H1 (cell line): ENCODE measurements at regions not wholly inside any gene's neighbourhood (a gene's known extent, or its start where the extent isn't known, plus 50 kb on each side); places are given as distances from the start of the nearest gene placed in this dataset.
A peak's percentile ranks its signal among the peaks of the same experiment; 100 is the strongest.

Experiments used
- CTCF ChIA-PET: fragments of 300-600 bp; sonication (Branson Sonifier 250); formaldehyde crosslinking; loops from one replicate; lab custom pipeline; 2021; ENCODE audit not compliant: partially characterized antibody; lab: Charles Lee
- POLR2A ChIA-PET: fragments of 300-600 bp; sonication (Branson Sonifier 250); formaldehyde crosslinking; loops from one replicate; lab custom pipeline; 2021; ENCODE audit warnings: inconsistent platforms; ENCODE audit not compliant: partially characterized antibody; lab: Charles Lee
- DNase-seq, 2 experiments: peaks; one replicate each; pipeline versions ENCODE4 v3.0.0 to v3.0.0-alpha.2; 2010 to 2022; ENCODE audit warnings: low spot score in 2 of 2, low read depth in 1 of 2, mixed read lengths in 1 of 2
- FAIRE-seq: peaks from 2 replicates; lab custom pipeline; 2011; peaks lifted over from hg19 to GRCh38; lab: Jason Lieb, UNC
- H2AFZ ChIP-seq: 2 replicates; pipeline ENCODE4 v1.8.1; 2012; ENCODE audit warnings: low read length, inconsistent platforms
- H2AK5ac ChIP-seq: 2 replicates; pipeline ENCODE4 v1.6.1; 2013; ENCODE audit warnings: low read depth, low read length
- H2BK120ac ChIP-seq: replicated peaks from 2 replicates; pipeline ENCODE3; 2013; ENCODE audit warnings: low read depth, low read length, inconsistent platforms
- H2BK12ac ChIP-seq: 2 replicates; pipeline ENCODE4 v1.6.1; 2013; ENCODE audit warnings: low read depth, low read length
- H2BK15ac ChIP-seq: 2 replicates; pipeline ENCODE4 v1.6.1; 2013; ENCODE audit warnings: low read length
- H2BK20ac ChIP-seq: 2 replicates; pipeline ENCODE4 v1.6.1; 2013; ENCODE audit warnings: low read length
- H2BK5ac ChIP-seq: 2 replicates; pipeline ENCODE4 v1.6.1; 2013; ENCODE audit warnings: low read depth, low read length
- H3K14ac ChIP-seq: 2 replicates; pipeline ENCODE4 v1.6.1; 2013; ENCODE audit warnings: inconsistent platforms; ENCODE audit not compliant: insufficient read length
- H3K18ac ChIP-seq: 2 replicates; pipeline ENCODE4 v1.6.1; 2013; ENCODE audit warnings: low read length; ENCODE audit errors: extremely low read depth
- H3K23ac ChIP-seq: 2 replicates; pipeline ENCODE4 v1.6.1; 2013; ENCODE audit warnings: inconsistent platforms; ENCODE audit not compliant: insufficient read length
- H3K23me2 ChIP-seq: 2 replicates; pipeline ENCODE4 v1.6.1; 2013; ENCODE audit warnings: low read depth, low read length
- H3K27ac ChIP-seq: 2 replicates; pipeline ENCODE4 v1.6.1; 2011; ENCODE audit warnings: low read depth, low read length, inconsistent platforms
- H3K27me3 ChIP-seq, 4 experiments: replicated peaks in 1 of 4; 1 replicate in 1 of 4; 2 replicates in 3 of 4; pipeline versions ENCODE4 v1.6.1 to v1.8.1; 2011 to 2013; ENCODE audit warnings: low read length in 3 of 4, mild to moderate bottlenecking in 3 of 4, inconsistent platforms in 2 of 4, mixed read lengths in 2 of 4, moderate library complexity in 1 of 4; ENCODE audit not compliant: control insufficient read depth in 3 of 4, insufficient read depth in 3 of 4; ENCODE audit errors: extremely low read depth in 1 of 4
- H3K36me3 ChIP-seq, 4 experiments: 2 replicates each; pipeline versions ENCODE4 v1.6.1 to v1.8.1; 2011 to 2013; ENCODE audit warnings: mild to moderate bottlenecking in 4 of 4, low read length in 3 of 4, moderate library complexity in 2 of 4, control low read depth in 1 of 4, inconsistent platforms in 1 of 4; ENCODE audit not compliant: insufficient read depth in 4 of 4, control insufficient read depth in 2 of 4
- H3K4ac ChIP-seq: replicated peaks from 2 replicates; pipeline ENCODE3; 2013; ENCODE audit warnings: low read length, low read depth, mixed read lengths, inconsistent platforms; ENCODE audit not compliant: insufficient read length
- H3K4me1 ChIP-seq, 4 experiments: replicated peaks in 1 of 4; 1 replicate in 1 of 4; 2 replicates in 3 of 4; pipeline versions ENCODE4 v1.6.1 to v1.8.1; 2011 to 2013; ENCODE audit warnings: low read length in 3 of 4, inconsistent platforms in 2 of 4, mixed read lengths in 1 of 4; ENCODE audit not compliant: insufficient read depth in 4 of 4, control insufficient read depth in 3 of 4
- H3K4me2 ChIP-seq, 2 experiments: 2 replicates each; pipeline versions ENCODE4 v1.6.1 to v1.8.1; 2011 to 2013; ENCODE audit warnings: low read depth in 2 of 2, low read length in 2 of 2, control low read depth in 1 of 2, inconsistent platforms in 1 of 2, mild to moderate bottlenecking in 1 of 2; ENCODE audit not compliant: insufficient read depth in 1 of 2
- H3K4me3 ChIP-seq, 4 experiments: fragments of 200-600, 300-600 bp in 1 of 4; sonication (generic), shearing (Covaris generic), sonication (Bioruptor Twin) in 1 of 4; 2 replicates each; pipeline versions ENCODE4 v1.5.1 to v1.8.1; 2011 to 2016; ENCODE audit warnings: low read length in 4 of 4, low read depth in 3 of 4, control low read depth in 2 of 4, inconsistent platforms in 2 of 4, mild to moderate bottlenecking in 2 of 4, mixed read lengths in 1 of 4, moderate library complexity in 1 of 4; ENCODE audit not compliant: insufficient read depth in 2 of 4; ENCODE audit errors: extremely low read depth in 1 of 4
- H3K56ac ChIP-seq: replicated peaks from 2 replicates; pipeline ENCODE3; 2013; ENCODE audit warnings: low read depth, mild to moderate bottlenecking, mixed read lengths, low read length, inconsistent platforms; ENCODE audit not compliant: insufficient read length
- H3K79me1 ChIP-seq: 2 replicates; pipeline ENCODE4 v1.6.1; 2013; ENCODE audit warnings: low read depth, low read length, control low read depth
- H3K79me2 ChIP-seq, 2 experiments: 2 replicates each; pipeline versions ENCODE4 v1.6.1 to v1.8.1; 2012 to 2013; ENCODE audit warnings: low read length in 2 of 2, mild to moderate bottlenecking in 2 of 2, inconsistent platforms in 1 of 2; ENCODE audit not compliant: insufficient read depth in 2 of 2, control insufficient read depth in 1 of 2
- H3K9ac ChIP-seq, 4 experiments: replicated peaks in 1 of 4; 1 replicate in 1 of 4; 2 replicates in 3 of 4; pipeline versions ENCODE4 v1.6.1 to v1.8.1; 2011 to 2013; ENCODE audit warnings: low read depth in 3 of 4, low read length in 3 of 4, control low read depth in 2 of 4, mild to moderate bottlenecking in 2 of 4, moderate library complexity in 2 of 4, inconsistent platforms in 1 of 4; ENCODE audit errors: extremely low read depth in 1 of 4
- H3K9me3 ChIP-seq, 2 experiments: 2 replicates each; pipeline versions ENCODE4 v1.6.1 to v1.8.1; 2012 to 2013; ENCODE audit warnings: mild to moderate bottlenecking in 2 of 2, moderate library complexity in 2 of 2, control low read depth in 1 of 2, inconsistent platforms in 1 of 2, low read depth in 1 of 2, low read length in 1 of 2, mixed read lengths in 1 of 2; ENCODE audit not compliant: insufficient read depth in 2 of 2
- H4K20me1 ChIP-seq, 2 experiments: replicated peaks in 1 of 2; 2 replicates each; pipeline versions ENCODE3 to v1.8.1; 2011 to 2013; ENCODE audit warnings: inconsistent platforms in 2 of 2, low read length in 2 of 2, mild to moderate bottlenecking in 1 of 2; ENCODE audit not compliant: insufficient read depth in 2 of 2, control insufficient read depth in 1 of 2
- H4K5ac ChIP-seq: 2 replicates; pipeline ENCODE4 v1.6.1; 2013; ENCODE audit warnings: low read length, low read depth, mixed read lengths, inconsistent platforms; ENCODE audit not compliant: insufficient read length
- H4K8ac ChIP-seq: 2 replicates; pipeline ENCODE4 v1.8.0; 2013; ENCODE audit warnings: mild to moderate bottlenecking, moderate library complexity, low read length, inconsistent platforms; ENCODE audit not compliant: insufficient read depth; ENCODE audit errors: extremely low read depth
- H4K91ac ChIP-seq: replicated peaks from 2 replicates; pipeline ENCODE3; 2013; ENCODE audit warnings: low read length, mixed read lengths, inconsistent platforms; ENCODE audit not compliant: insufficient read length
- EGR1 ChIP-seq: IDR thresholded peaks from 2 replicates; pipeline ENCODE4 v1.6.1; 2011; ENCODE audit warnings: low read depth, low read length, borderline replicate concordance
- GTF2F1 ChIP-seq: IDR thresholded peaks from 2 replicates; pipeline ENCODE4 v1.6.1; 2012; ENCODE audit warnings: low read depth, low read length, improper control_type of control experiment, borderline replicate concordance
- WGBS, 2 experiments: shearing (Covaris generic) in 1 of 2; methylation state at CpG; one replicate each; pipeline versions ENCODE4 v1.1.6 to v1.1.7; 2013 to 2015; ENCODE audit warnings: low lambda C conversion rate in 2 of 2, mixed read lengths in 2 of 2, inconsistent platforms in 1 of 2, low coverage in 1 of 2, missing lambda C conversion rate in 1 of 2; ENCODE audit not compliant: insufficient replicate concordance in 2 of 2, insufficient coverage in 1 of 2, insufficient read length in 1 of 2; ENCODE audit errors: extremely low coverage in 1 of 2, missing lambda C conversion rate in 1 of 2; 5-methylcytosine and 5-hydroxymethylcytosine counted together

DNA sequence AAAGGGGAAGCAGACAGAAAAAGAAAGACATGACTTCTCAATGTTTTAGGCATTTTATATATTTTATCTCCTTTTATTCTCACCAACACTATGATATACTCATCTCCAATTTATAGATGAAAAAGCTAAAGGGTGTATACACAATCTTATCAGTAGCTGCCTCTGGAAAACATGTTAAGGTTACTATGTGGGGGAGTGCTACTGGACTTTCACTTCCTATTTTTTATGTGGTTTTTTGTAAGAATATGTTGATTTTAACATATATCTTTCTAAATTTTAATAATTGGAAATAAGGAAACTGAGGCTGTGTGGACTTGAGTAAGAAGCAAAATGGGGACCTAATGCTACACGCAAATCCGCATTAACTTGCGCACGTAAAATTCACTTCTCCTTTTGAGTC lies 99.6 kb upstream of the PDE3A start:
- Histone ChIP-seq H4K5ac (no peak overlapping the region), H2BK15ac (no peak overlapping the region), H3K79me1 (no peaks in the 10 kb centered on the region), H3K4ac (no peak overlapping the region), H4K20me1 (no peaks in the 10 kb centered on the region), H3K56ac (no peak overlapping the region), H2AK5ac (no peak overlapping the region), H3K9ac (no peak overlapping the region), H2BK12ac (no peak overlapping the region), H3K14ac (peak overlapping the region; percentile 88), H3K18ac (no peak overlapping the region), H3K4me1 (peaks cover 3 to 10% (median 6%) of the 10 kb centered on the region in 4 experiments; a peak in 4 of 7 replicates), H4K91ac (no peak overlapping the region), H4K8ac (no peak overlapping the region), H3K9me3 (no peaks in the 10 kb centered on the region), H3K23ac (no peak overlapping the region), H3K27ac (no peak overlapping the region), H2BK120ac (no peak overlapping the region), H2BK20ac (no peak overlapping the region), H2BK5ac (no peak overlapping the region), H3K36me3 (no peaks in the 10 kb centered on the region), H2AFZ (no peak overlapping the region), H3K27me3 (no peaks in the 10 kb centered on the region; a peak in 1 of 7 replicates), H3K23me2 (no peaks in the 10 kb centered on the region; the same call in none of the 2 replicates), H3K4me2 (no peak overlapping the region), H3K4me3 (no peak overlapping the region), H3K79me2 (no peaks in the 10 kb centered on the region)
- POLR2A ChIA-PET = interaction anchor here (1.5 kb wide), 1 partner anchor 14 kb away, joined by 3 read pairs; no protein-coding TSS in a partner anchor
- no peak for DNase-seq
- FAIRE-seq = no peak
- CTCF ChIA-PET = no interaction called here
- WGBS, 2 experiments = 99% methylated on average over 4 of the region's 4 CpGs; no CpG with 5 or more reads in 1 of the 2 experiments
- TF ChIP-seq GTF2F1 (no peak), EGR1 (no peak)
